CD4-positive, alpha-beta T cell treated with Interleukin-1 beta for 1 hour (primary cell): ENCODE measurements at regions not wholly inside any gene's neighbourhood (a gene's known extent, or its start where the extent isn't known, plus 50 kb on each side); places are given as distances from the start of the nearest gene placed in this dataset.

Source experiments
- DNase-seq, 2 donors: peaks; one replicate each; pipeline ENCODE4 v3.0.0-alpha.2; 2020 to 2022

DNA sequence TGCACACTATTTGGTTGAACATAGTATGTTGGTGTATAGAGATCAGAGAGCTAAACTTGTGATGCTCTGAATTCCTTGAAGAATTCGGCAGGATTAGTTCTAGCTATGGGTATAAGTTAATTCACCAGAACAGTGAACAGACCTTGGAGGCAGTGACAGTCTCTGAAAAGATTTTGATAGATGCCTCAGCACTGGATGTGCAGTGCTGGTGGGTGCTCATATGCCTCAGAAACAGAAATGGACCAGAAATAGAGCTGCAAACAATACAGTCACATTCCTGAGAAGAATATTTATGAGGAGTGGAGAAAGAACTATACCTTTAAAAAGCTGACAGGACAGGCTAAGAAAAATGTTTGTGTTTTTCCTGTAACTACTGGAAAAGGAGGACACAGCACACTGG lies 747.7 kb downstream of the KCTD16 start:
- no peak for DNase-seq

DNA sequence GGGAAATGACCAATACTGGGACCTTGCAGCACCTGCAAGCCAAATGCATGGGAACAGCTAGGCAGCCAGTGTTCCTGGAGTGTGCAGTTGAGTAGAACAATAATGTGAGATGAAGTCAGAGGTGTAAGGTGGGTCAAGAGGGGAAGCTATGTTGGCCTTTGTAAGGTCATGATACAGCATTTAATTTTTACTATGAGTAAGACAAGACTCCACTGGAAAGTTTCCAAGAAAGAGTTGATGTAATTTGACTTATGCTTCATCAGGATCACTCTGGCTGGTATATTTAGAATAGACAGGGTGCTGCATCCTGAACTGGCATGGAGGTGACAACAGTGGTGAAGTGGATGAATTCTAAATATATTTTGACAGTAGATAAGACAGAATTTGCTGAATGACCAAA lies 744.8 kb downstream of the KCTD16 start:
- no peak for DNase-seq

DNA sequence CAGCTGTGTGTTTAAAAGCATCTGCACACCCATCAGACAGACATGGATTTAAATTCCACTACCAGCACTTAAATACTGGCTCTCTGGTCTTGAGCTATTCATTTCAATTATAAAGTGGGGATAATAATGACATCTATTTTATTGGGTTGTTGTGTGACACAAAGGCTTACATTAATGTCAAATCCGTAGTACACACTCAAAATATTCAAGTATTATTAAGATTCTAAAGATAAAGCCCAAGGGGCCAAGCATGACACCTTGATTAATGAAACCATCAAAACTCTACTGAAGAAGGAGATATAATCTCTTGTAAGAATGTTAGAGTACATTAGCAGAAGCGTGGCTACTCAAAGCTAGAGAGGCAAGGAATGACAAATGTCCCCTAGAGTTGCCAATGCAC lies 743.0 kb downstream of the KCTD16 start:
- DNase-seq = no peak

DNA sequence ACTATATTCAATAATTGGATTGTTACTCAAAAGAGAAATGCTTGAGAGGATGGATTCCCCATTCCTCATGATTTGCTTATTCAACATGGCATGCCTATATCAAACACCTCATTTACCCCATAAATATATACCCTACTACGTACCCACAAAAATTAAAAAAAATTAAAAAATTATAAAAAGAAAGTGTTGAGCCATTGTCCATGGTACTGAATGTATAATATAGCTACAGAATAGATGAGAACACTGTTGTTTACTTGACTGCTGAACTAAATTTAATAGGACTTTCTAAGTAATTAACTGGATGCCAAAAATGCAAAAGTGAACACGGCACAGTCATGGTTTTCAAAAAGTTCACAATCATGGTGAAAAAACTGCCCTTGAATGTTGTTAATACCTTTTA lies 725.8 kb downstream of the KCTD16 start:
- DNase-seq = no peak

DNA sequence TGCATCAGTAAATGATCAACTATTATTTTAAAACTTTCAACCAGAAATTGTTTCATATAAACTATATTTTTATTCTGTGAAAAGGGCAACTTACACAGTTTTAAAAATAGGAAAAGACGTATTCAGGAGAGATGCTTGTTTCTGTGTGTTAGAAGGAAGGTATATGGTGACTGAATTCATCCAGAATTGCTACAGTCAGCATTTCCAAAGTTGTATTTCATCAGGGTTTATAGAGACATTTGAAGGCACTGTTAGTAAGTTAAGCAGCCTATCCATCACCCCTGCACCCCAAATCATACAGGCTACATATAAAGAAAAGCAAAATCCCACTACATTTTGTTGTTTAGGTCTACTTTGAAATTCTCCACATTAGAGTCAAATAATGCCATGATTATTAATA lies 716.0 kb downstream of the KCTD16 start:
- no peak for DNase-seq

- no peak for DNase-seq
Observed at GRCh38 chr5:144882739-144883283, 712.1 kb downstream of the KCTD16 start.

DNA sequence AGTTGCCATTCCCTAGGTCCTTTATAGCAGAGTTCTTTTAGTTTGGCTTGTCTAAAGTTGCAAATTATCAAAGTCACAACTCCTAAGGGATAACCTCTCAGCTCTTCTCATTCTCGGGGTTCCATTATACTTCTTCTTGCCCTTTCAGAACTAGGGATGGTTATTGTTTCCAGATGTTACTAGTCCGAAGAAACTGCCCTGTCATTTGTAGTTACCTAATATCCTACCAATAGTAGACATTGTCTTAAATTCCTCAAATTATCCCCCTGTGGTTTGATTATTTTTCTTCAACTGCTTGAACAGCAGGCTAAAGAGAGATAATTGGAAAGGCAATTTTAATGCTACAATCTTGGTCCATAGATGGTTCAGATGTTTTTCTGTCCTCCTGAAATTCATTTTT lies 709.8 kb downstream of the KCTD16 start:
- no peak for DNase-seq

- no peak for DNase-seq
Observed at GRCh38 chr5:144876990-144877389, 706.3 kb downstream of the KCTD16 start.

DNA sequence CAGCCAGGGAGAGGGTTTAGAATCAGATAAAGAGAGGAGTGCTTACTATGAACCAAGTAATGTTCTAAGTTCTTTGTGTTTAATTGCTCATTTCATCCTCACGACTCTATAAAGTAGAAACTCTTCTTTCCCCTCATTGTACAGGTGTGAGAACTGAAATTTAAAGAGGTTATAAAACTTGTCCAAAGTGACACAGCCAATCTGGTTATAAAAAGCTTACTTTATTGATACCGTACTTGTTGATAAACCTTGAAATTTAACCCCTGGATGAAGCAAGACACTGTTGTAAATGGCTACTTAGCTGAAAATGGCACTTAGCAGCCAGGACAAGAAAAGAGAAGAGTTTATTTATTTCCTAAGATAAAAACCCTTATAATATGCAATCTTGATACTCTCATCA lies 702.4 kb downstream of the KCTD16 start:
- no peak for DNase-seq

- DNase-seq = no peak
Observed at GRCh38 chr5:144864118-144864517, 693.4 kb downstream of the KCTD16 start.

- DNase-seq = no peak
Observed at GRCh38 chr5:144857454-144857853, 686.8 kb downstream of the KCTD16 start.

- DNase-seq = no peak
Observed at GRCh38 chr5:144844086-144844485, 673.4 kb downstream of the KCTD16 start.

DNA sequence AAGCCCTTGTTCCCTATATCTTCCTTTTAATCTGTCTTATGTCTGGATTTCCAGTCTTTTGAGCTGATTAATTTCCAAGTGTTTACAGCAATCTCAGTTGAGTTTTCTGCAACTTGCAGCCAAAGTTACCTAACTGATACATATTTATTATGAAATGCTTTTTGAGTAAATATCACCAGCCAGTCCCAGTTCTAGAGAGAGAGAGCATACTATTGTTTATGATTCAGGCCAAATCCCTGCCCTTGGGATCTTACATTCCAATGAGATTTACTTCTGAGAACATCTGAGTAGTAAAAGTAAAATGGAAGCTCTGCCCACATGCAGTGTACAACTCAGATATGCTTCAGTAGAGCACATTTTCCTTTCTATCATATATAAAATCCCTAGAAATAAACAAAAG lies 661.7 kb downstream of the KCTD16 start:
- DNase-seq = no peak

GRCh38 chr5:144831650-144832049 lies 661.0 kb downstream of the KCTD16 start:
- no peak for DNase-seq

GRCh38 chr5:144822503-144822902 lies 651.8 kb downstream of the KCTD16 start:
- no peak for DNase-seq

- no peak for DNase-seq
Observed at GRCh38 chr5:144820278-144820677, 649.6 kb downstream of the KCTD16 start.

DNA sequence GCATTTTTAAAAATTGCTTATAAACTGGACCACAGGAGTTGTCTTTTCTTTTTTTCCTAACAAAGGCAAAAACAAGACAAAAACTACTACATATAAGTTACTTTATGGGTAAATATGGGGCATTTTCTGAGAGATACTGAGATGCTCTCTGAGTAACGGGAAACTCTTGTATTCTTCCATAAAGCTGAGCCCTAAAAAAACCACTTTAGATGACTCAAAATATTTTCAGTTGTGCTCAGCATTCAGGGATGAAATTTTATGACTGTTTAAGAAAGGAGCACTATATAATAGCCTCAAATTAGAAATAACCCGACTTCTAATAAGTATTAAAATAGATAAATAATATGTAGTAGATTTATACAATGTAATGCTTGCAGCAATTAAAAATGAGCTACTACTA lies 644.5 kb downstream of the KCTD16 start:
- DNase-seq = no peak

GRCh38 chr5:144812763-144813162 lies 642.1 kb downstream of the KCTD16 start:
- no peak for DNase-seq

DNA sequence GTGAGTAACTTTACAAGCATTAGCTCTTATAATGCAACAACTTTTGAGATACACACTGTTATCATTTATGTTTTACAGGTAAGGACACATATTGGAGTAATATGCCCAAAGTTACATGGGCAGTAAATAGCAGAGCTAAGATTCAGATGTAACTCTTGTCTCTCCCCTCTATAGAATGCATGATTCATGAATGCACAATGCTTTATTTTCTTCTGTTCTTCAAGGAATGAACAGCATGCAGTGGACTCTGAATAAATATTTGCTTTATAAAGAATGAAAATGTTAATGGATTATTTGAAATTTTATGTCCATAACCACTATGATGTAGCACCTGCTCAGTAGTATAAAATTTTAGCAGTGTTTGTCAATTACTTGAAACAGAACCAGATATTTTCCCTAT lies 629.5 kb downstream of the KCTD16 start:
- DNase-seq = no peak

GRCh38 chr5:144798595-144798994 lies 627.9 kb downstream of the KCTD16 start:
- no peak for DNase-seq

DNA sequence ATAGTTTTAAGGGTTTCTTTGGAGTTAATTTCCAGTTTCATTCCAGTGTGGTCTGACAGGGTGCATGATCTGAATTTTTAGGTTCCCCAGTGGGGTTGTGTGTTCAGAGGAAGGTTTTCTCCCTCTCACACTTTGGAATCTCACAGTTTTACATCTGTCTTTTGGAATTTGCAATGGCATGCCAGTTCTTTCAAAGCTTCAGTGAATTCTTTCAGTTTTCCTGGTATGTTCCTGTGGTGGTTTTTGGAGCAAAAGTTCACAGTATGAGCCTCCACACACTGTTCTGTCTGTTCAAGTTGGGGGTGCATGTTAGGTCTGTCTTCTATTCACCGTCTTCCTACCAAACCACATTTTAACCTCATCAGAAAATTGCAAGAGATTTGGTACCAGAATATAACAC lies 624.2 kb downstream of the KCTD16 start:
- no peak for DNase-seq

DNA sequence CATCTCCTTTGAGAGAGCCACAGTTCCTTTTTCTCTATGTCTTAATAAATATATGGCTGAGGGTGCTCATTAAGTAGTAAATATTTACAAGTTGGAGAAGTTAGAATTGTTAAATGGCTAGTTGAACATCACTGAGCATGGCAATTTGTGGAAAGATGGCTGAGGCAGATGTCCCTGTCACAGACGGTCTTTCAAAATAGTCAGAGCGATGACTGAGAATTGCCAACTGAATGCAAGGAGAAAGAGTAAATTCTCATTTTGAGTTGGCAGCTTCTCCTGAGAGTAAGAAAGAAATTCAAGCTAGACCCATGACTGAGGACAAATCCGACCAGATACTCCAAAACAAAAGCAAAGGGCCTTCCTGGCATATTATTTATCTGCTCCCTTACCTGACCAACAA lies 617.9 kb downstream of the KCTD16 start:
- DNase-seq = no peak

- no peak for DNase-seq
Observed at GRCh38 chr5:144788046-144788445, 617.4 kb downstream of the KCTD16 start.

DNA sequence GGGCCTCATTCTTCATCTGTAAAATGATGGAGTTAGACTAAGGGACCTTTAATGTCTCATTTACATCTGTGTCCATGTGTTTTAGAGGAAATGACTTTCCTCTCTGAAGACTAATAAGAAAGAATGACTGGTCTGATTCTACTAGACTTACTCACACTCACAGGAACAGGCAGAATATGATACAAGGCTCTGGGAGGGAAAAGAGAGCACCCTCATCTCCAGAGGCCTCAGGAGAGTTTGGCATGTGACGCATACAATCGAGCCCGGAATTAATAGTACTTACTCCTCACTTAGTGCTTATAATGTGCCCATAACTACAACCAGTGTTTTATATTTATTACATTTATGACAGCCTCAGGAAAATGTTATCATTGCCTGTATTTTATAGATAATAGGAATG lies 608.7 kb downstream of the KCTD16 start:
- no peak for DNase-seq

DNA sequence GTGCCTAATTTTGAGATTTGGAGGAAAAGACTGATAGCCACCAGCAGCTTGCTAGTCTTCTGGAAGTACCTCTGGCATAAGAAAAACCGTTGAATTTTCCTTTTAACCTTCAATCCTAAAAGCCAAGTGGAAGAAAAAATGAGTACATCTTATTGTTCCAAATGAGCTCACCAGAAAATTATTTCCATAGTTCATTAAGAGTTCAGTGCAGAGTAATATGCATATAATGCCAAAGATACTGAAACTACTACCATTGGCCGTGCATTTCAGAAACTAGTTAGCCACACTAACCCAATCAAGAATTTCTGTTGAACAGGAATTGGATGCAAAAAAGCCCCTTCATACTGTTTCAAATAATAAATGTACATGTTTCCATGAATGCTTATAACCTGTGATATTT lies 607.9 kb downstream of the KCTD16 start:
- DNase-seq = no peak

GRCh38 chr5:144774197-144774596 lies 603.5 kb downstream of the KCTD16 start:
- no peak for DNase-seq
